Neutrophil (primary cell): ENCODE measurements at regions not wholly inside any gene's neighbourhood (a gene's known extent, or its start where the extent isn't known, plus 50 kb on each side); places are given as distances from the start of the nearest gene placed in this dataset.

Experiments used
- H3K27ac ChIP-seq: fragments of 200-600 bp; sonication (generic); 2 replicates; pipeline ENCODE4 v1.5.1; 2016; ENCODE audit warnings: mild to moderate bottlenecking, moderate library complexity
- H3K27me3 ChIP-seq: fragments of 200-600 bp; sonication (generic); 2 replicates; pipeline ENCODE4 v1.6.0; 2016; ENCODE audit warnings: mild to moderate bottlenecking
- H3K36me3 ChIP-seq: fragments of 200-600 bp; sonication (generic); 2 replicates; pipeline ENCODE4 v1.5.1; 2017
- H3K4me1 ChIP-seq, 2 experiments: fragments of 200-600 bp in 1 of 2; sonication (generic) in 1 of 2; 1 replicate in 1 of 2; 2 replicates in 1 of 2; pipeline versions ENCODE4 v1.5.1 to v1.6.1; 2013 to 2016; ENCODE audit warnings: low read depth in 1 of 2, low read length in 1 of 2, mild to moderate bottlenecking in 1 of 2, moderate library complexity in 1 of 2; ENCODE audit not compliant: control insufficient read depth in 1 of 2, insufficient read depth in 1 of 2
- H3K4me3 ChIP-seq, 2 experiments: fragments of 200-600 bp in 1 of 2; sonication (generic) in 1 of 2; 1 replicate in 1 of 2; 2 replicates in 1 of 2; pipeline ENCODE4 v1.5.1; 2013 to 2016; ENCODE audit warnings: low read depth in 1 of 2, low read length in 1 of 2, mild to moderate bottlenecking in 1 of 2, moderate library complexity in 1 of 2
- H3K9me3 ChIP-seq: fragments of 200-600 bp; sonication (generic); 2 replicates; pipeline ENCODE4 v1.5.1; 2016
- TF ChIP-seq, protein P1 (sequence below): fragments of 200-600 bp; sonication (generic); IDR thresholded peaks from 2 replicates; pipeline ENCODE4 v1.5.1; 2016; ENCODE audit warnings: antibody characterized with exemption

DNA sequence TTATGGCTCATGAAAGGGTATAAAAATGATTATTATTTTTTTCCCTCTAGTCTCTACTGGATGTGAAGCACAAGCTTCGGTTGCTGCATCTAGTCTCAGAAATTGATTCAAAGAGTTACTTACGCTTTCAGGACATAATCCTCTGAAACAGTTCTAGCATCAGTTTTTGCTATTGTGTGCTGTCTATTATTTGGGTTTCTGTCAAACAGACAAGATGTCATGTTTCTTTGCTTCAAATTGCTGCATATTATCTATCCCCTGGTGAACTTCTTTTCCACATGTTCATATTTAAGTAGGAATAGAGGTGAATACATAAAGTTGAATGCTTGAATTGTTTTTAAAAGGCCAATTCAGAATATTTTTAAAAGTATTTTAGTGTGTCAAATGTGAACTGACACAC is 161.6 kb upstream of the GBE1 start:
- TF ChIP-seq, protein P1, sequence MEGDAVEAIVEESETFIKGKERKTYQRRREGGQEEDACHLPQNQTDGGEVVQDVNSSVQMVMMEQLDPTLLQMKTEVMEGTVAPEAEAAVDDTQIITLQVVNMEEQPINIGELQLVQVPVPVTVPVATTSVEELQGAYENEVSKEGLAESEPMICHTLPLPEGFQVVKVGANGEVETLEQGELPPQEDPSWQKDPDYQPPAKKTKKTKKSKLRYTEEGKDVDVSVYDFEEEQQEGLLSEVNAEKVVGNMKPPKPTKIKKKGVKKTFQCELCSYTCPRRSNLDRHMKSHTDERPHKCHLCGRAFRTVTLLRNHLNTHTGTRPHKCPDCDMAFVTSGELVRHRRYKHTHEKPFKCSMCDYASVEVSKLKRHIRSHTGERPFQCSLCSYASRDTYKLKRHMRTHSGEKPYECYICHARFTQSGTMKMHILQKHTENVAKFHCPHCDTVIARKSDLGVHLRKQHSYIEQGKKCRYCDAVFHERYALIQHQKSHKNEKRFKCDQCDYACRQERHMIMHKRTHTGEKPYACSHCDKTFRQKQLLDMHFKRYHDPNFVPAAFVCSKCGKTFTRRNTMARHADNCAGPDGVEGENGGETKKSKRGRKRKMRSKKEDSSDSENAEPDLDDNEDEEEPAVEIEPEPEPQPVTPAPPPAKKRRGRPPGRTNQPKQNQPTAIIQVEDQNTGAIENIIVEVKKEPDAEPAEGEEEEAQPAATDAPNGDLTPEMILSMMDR = no peak
- Histone ChIP-seq H3K9me3 (no peaks in the 10 kb centered on the region), H3K27ac (no peak overlapping the region), H3K4me3 (no peak overlapping the region), H3K27me3 (no peaks in the 10 kb centered on the region), H3K4me1 (no peaks in the 10 kb centered on the region), H3K36me3 (no peaks in the 10 kb centered on the region)

DNA sequence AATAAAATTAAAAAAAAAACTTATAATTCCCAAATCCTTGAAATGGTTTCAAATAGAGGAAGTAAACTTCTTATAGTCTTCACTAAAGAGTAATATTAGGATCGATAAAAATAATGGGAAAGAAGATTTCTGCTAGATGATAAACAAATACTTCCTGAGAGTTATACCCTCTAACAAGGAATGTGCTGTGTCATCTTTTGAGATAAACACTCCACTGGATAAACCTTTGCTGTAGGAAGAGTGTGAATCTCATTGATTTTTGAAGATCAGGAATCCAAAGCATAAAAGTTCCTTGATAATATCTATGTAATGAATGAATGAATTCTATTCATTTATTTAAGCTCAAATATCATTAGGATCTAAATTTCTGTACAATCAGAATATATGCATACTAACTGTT is 161.0 kb upstream of the GBE1 start:
- Histone ChIP-seq H3K9me3 (no peaks in the 10 kb centered on the region), H3K4me1 (no peaks in the 10 kb centered on the region), H3K27me3 (no peaks in the 10 kb centered on the region), H3K4me3 (no peak overlapping the region), H3K27ac (no peak overlapping the region), H3K36me3 (no peaks in the 10 kb centered on the region)
- TF ChIP-seq, protein P1 = no peak

DNA sequence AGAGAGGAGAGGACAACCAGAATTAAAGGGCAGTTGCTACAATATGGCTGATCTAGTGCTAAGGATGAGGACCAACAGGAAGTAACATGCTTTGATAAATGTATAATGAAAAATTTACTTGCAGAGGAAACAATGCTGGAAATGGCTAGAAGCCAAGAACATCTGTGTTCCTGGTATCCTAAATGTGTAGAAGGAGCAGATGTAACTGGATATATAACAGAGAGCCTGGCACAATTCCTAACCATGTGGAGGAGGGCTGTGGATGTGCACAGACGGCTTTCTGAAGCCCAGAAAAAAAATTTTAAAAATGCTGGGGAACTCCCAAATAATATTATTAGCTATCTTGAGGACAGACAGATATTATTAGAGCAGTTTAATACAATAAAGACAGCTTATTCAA is 159.4 kb upstream of the GBE1 start:
- Histone ChIP-seq H3K4me1 (no peaks in the 10 kb centered on the region), H3K4me3 (no peak overlapping the region), H3K36me3 (no peaks in the 10 kb centered on the region), H3K27ac (no peak overlapping the region), H3K27me3 (no peaks in the 10 kb centered on the region), H3K9me3 (no peaks in the 10 kb centered on the region)
- TF ChIP-seq, protein P1 = no peak

DNA sequence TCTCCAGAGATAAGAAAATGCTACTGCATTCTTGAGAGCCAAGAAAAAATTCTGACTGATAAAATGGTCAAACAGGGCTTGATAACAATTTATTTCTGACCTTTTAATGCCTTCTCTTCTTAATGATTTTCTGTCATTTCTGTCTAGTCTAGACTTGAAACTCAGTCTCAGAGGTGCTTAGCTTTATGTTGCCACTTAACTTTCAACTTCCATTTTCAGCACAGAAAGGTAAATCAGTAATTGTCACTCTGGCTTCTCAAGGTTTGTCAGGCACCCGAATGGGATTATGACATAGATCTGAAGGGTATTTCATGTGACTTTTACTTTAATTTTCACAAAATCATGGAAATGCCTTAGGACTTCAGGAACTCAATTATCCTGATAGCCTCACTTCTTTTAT is 155.4 kb upstream of the GBE1 start:
- Histone ChIP-seq H3K27me3 (no peaks in the 10 kb centered on the region), H3K27ac (no peak overlapping the region), H3K4me1 (no peaks in the 10 kb centered on the region), H3K4me3 (no peak overlapping the region), H3K9me3 (no peaks in the 10 kb centered on the region), H3K36me3 (no peaks in the 10 kb centered on the region)
- TF ChIP-seq, protein P1 = no peak

DNA sequence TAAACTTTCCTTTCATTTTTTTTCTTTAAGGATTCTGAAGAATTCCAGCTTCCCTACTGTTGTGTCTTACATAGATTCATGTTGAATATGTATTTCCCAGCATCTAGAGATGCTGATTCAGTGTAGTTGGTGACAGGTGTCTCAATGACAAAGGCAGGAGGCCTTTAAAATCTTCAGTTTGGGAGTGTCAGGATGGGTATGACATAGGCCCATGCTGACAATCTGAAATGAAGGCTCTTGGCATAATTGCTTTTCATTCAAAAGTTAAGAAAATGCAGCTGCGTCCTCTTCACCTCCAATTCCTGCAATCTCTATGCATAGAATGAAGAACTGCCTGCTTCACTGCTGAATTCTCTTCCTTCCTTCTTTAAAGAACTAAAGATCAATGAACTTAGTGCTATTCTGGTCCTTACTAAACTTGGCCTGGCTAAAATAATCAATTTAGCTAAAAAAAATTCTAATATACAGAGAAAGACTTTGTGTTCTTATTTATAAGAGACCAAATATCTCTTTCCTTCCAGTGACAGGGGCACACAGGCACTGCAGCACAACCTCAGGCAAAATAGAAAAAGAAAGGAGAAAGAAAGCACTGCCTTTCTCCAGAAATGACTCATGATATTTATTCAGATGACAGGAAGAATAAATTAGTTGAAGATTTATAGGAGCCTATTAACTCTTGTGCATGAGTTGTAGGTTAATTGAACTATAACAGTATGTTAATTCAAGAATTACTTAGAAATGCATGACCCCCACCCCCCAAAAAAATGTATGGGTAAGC is 152.6 kb upstream of the GBE1 start:
- Histone ChIP-seq H3K4me1 (peaks cover 0 to 4% of the 10 kb centered on the region in 2 experiments), H3K27me3 (no peaks in the 10 kb centered on the region), H3K36me3 (no peaks in the 10 kb centered on the region), H3K9me3 (no peaks in the 10 kb centered on the region), H3K27ac (no peak overlapping the region), H3K4me3 (no peak overlapping the region)
- TF ChIP-seq, protein P1 = no peak
